HEK293T (cell line): ENCODE measurements at regions not wholly inside any gene's neighbourhood (a gene's known extent, or its start where the extent isn't known, plus 50 kb on each side); places are given as distances from the start of the nearest gene placed in this dataset.
"Not testable (repeated sequence)": the region's sequence is repeated elsewhere in the genome, so short reads cannot be mapped to it uniquely, and the experiment has no call there.

ENCODE experiments used
- CTCF ChIA-PET: fragments of 350-600 bp; formaldehyde crosslinking; extraction: SDS; loops from one replicate; lab custom pipeline; 2021; ENCODE audit warnings: antibody characterized with exemption, inconsistent platforms; lab: Yijun Ruan, JAX
- POLR2A ChIA-PET: fragments of 350-600 bp; formaldehyde crosslinking; extraction: SDS; loops from one replicate; lab custom pipeline; 2020; ENCODE audit warnings: antibody characterized with exemption, inconsistent platforms; lab: Yijun Ruan, JAX
- DNase-seq: peaks from one replicate; pipeline ENCODE4 v3.0.0; 2012; ENCODE audit warnings: mixed read lengths; ENCODE audit errors: extremely low spot score
- ARNT ChIP-seq: fragments of 450-650 bp; IDR thresholded peaks from 2 replicates; pipeline ENCODE4 v1.6.1; 2017; ENCODE audit warnings: mild to moderate bottlenecking
- BHLHE40 ChIP-seq: fragments of 450-650 bp; IDR thresholded peaks from 2 replicates; pipeline ENCODE4 v1.6.1; 2016; ENCODE audit warnings: mild to moderate bottlenecking, moderate library complexity, borderline replicate concordance
- CTBP1 ChIP-seq: fragments of 450-650 bp; IDR thresholded peaks from 2 replicates; pipeline ENCODE4 v1.6.1; 2016; ENCODE audit warnings: borderline replicate concordance
- ELF4 ChIP-seq: fragments of 450-650 bp; IDR thresholded peaks from 2 replicates; pipeline ENCODE4 v1.6.1; 2017; ENCODE audit warnings: antibody characterized with exemption
- FOXA1 ChIP-seq: fragments of 450-650 bp; IDR thresholded peaks from 2 replicates; pipeline ENCODE4 v1.6.1; 2016; ENCODE audit warnings: mild to moderate bottlenecking
- FOXK2 ChIP-seq: fragments of 450-650 bp; IDR thresholded peaks from 2 replicates; pipeline ENCODE4 v1.6.1; 2016; ENCODE audit warnings: mild to moderate bottlenecking
- FOXM1 ChIP-seq: fragments of 450-650 bp; IDR thresholded peaks from 2 replicates; pipeline ENCODE4 v1.6.1; 2017; ENCODE audit warnings: mild to moderate bottlenecking, borderline replicate concordance
- HDGF ChIP-seq: fragments of 450-650 bp; IDR thresholded peaks from 2 replicates; pipeline ENCODE4 v1.6.1; 2017; ENCODE audit warnings: antibody characterized with exemption, borderline replicate concordance
- L3MBTL2 ChIP-seq: fragments of 450-650 bp; conservative IDR thresholded peaks from 2 replicates; pipeline ENCODE4 v1.6.1; 2016; ENCODE audit warnings: mild to moderate bottlenecking
- LEF1 ChIP-seq: fragments of 450-650 bp; IDR thresholded peaks from 2 replicates; pipeline ENCODE4 v1.6.1; 2017; ENCODE audit warnings: mild to moderate bottlenecking, borderline replicate concordance
- NFRKB ChIP-seq: fragments of 450-650 bp; IDR thresholded peaks from 2 replicates; pipeline ENCODE4 v1.6.1; 2016; ENCODE audit warnings: mild to moderate bottlenecking, moderate library complexity
- SP1 ChIP-seq: fragments of 450-650 bp; IDR thresholded peaks from 2 replicates; pipeline ENCODE4 v1.6.1; 2017
- SUZ12 ChIP-seq: fragments of 450-650 bp; IDR thresholded peaks from 2 replicates; pipeline ENCODE4 v1.6.1; 2016; ENCODE audit warnings: mild to moderate bottlenecking
- TARDBP ChIP-seq: fragments of 450-650 bp; IDR thresholded peaks from 2 replicates; pipeline ENCODE4 v1.6.1; 2016
- ZNF384 ChIP-seq: fragments of 450-650 bp; IDR thresholded peaks from 2 replicates; pipeline ENCODE4 v1.6.1; 2016
- TF ChIP-seq, protein P1 (sequence below): fragments of 450-650 bp; IDR thresholded peaks from 2 replicates; pipeline ENCODE4 v1.6.1; 2016

DNA sequence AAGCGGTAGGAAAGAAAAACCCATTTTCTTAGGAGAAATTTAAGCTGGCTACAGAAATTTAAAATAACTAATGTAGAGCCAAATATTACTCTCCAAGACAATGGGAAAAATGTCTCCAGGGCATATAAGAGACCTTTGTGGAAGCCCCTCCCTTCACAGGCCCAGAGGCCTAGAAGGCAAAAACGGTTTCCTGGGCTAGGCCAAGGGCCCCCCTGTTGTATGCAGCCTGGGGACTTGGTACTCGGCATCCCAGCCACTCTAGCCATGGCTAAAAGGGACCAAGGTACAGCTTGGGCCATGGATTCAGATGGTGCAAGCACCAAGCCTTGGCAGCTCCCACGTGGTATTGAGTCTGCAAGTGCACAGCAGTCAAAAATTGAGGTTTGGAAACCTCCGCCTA is 90.1 kb downstream of the CGGBP1 start:
- CTCF ChIA-PET = no interaction called here
- no peak for DNase-seq
- POLR2A ChIA-PET = no interaction called here
- TF ChIP-seq SUZ12 = no peak
- no peak for TF ChIP-seq TARDBP
- TF ChIP-seq HDGF = no peak
- TF ChIP-seq ELF4 = no peak
- no peak for TF ChIP-seq FOXM1
- TF ChIP-seq L3MBTL2 = no peak

DNA sequence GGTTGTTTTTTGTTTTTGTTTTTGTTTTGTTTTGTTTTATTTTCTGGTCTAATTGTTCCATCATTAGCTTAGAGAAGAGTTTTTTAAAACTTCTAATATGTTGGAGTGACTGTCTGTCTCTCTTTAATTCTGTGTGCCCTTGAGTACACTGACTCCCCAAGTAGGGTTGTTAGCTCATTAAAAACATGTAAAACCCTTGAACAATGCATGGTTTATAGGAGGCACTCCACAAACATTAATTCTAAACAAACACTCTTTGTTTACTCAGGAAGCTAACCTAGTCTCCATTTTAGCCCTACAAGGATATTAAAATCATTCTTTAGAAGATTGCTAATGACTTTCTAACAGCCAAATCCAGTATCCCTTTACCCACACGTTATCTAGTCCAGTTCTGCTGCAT is 100.5 kb downstream of the CGGBP1 start:
- TF ChIP-seq CTBP1 = no peak
- no peak for TF ChIP-seq ARNT
- no peak for TF ChIP-seq L3MBTL2
- TF ChIP-seq SUZ12 = no peak
- TF ChIP-seq TARDBP = no peak
- TF ChIP-seq ELF4 = no peak
- TF ChIP-seq FOXK2 = no peak
- ChIA-PET POLR2A (no interaction called here), CTCF (no interaction called here)
- no peak for DNase-seq

DNA sequence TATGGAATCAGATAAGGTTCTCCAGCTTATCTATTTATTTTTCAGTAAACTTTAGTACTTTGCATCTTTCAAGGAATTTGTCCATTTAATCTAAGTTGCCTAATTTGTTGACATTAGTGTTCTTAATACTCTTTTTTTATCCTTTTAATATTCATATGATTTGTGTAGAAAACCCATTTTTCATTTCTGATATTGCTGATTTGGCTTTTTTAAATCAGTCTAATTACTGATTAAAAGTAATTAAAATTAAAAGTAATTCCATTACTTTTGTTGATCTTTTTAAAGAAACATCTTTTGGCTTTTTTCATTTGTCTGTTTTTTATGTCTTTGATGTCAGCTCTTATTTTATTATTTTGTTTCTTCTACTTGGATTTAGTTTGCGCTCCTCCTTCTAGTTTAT is 101.2 kb downstream of the CGGBP1 start:
- CTCF ChIA-PET = no interaction called here
- DNase-seq = no peak
- POLR2A ChIA-PET = no interaction called here
- no peak for TF ChIP-seq ELF4
- TF ChIP-seq TARDBP = no peak
- no peak for TF ChIP-seq ARNT
- no peak for TF ChIP-seq L3MBTL2
- TF ChIP-seq, protein P1, sequence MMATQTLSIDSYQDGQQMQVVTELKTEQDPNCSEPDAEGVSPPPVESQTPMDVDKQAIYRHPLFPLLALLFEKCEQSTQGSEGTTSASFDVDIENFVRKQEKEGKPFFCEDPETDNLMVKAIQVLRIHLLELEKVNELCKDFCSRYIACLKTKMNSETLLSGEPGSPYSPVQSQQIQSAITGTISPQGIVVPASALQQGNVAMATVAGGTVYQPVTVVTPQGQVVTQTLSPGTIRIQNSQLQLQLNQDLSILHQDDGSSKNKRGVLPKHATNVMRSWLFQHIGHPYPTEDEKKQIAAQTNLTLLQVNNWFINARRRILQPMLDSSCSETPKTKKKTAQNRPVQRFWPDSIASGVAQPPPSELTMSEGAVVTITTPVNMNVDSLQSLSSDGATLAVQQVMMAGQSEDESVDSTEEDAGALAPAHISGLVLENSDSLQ = no peak
- TF ChIP-seq LEF1 = no peak
- no peak for TF ChIP-seq CTBP1
- TF ChIP-seq HDGF = no peak
- no peak for TF ChIP-seq FOXM1
- no peak for TF ChIP-seq NFRKB
- no peak for TF ChIP-seq BHLHE40
- no peak for TF ChIP-seq SP1
- no peak for TF ChIP-seq SUZ12
- no peak for TF ChIP-seq FOXK2
- no peak for TF ChIP-seq FOXA1

DNA sequence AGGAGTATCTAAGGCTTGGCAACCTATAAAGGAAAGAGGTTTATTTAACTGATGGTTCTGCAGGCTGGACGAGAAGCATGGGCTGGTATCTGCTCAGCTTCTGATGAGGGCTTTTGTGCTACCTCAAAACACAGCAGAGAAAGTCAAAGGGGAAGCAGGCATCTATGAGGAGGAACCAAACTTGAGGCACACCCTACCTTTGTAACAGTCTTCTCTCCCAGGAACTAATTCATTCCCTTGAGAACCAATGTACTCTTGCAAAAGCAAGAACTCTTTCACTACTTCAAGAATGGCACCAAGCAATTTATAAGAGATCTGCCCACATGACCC is 109.0 kb downstream of the CGGBP1 start:
- TF ChIP-seq TARDBP = no peak
- TF ChIP-seq ZNF384 = no peak
- TF ChIP-seq, protein P1 = no peak
- TF ChIP-seq ELF4 = no peak
- TF ChIP-seq FOXA1 = no peak
- TF ChIP-seq L3MBTL2 = no peak
- TF ChIP-seq BHLHE40 = no peak
- CTCF ChIA-PET = no interaction called here
- POLR2A ChIA-PET = no interaction called here
- no peak for DNase-seq

DNA sequence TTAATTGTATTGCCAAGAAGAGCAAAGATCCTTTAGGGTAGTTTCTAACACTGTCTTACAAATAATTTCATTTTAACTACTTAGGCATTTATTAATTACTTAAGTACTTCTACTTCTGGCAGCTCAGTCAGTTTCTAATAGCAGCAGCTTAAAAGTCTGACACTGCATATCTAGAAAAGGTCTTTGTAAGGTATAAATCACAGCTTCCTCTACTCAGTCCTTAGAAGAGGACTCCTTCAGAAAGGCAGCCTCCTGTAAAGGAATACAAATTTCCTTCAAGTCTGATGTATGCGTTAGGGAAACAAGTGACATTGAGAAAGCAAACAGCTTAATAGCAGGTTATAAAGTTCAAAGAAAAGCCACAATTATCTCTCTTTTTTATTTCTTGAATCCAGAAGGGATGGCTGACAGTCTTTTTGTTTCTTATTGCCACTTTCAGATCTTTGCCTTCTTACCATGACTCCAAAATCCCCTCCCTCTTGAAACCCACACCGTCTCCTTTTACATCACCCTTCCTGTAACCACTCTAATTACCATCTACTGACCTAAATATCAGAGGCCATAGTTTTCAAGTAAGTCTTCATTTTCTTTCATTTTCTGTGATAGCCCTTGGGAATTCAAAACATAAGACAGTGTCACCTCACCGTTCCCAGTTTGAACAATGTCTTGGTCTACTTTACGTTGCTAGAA is 109.5 kb downstream of the CGGBP1 start:
- CTCF ChIA-PET = no interaction called here
- no peak for TF ChIP-seq HDGF
- no peak for TF ChIP-seq ZNF384
- TF ChIP-seq ELF4 = no peak
- TF ChIP-seq CTBP1 = no peak
- TF ChIP-seq, protein P1 = no peak
- no peak for TF ChIP-seq TARDBP
- TF ChIP-seq BHLHE40 = no peak
- TF ChIP-seq FOXM1 = no peak
- no peak for TF ChIP-seq FOXK2
- TF ChIP-seq LEF1 = no peak
- TF ChIP-seq SP1 = no peak
- no peak for TF ChIP-seq ARNT
- TF ChIP-seq FOXA1 = no peak
- TF ChIP-seq NFRKB = no peak
- no peak for TF ChIP-seq SUZ12
- TF ChIP-seq L3MBTL2 = no peak

DNA sequence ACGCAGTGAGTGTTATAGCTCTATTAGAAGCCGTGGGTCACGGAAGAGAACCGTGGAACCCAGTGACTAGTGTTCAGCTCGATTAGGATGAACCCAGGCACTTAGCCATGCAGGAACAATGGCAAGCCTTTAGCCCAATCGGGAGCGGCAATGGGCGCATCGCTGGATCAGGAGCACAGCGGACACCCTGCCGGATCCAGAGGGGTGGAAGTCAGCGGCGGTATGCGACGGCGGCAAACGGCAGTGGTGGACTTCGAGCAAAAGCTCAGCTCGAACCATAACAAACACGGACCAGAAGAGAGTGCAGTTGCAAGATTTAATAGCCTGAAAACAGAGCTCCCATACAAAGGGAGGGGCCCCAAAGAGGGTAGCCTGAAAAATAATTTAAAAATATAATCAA is 112.8 kb downstream of the CGGBP1 start:
- DNase-seq, CTCF ChIA-PET, POLR2A ChIA-PET: not testable (repeated sequence)

More for the DNA sequence above, 109.5 kb downstream of the CGGBP1 start:
- DNase-seq = no peak
- POLR2A ChIA-PET = no interaction called here

DNA sequence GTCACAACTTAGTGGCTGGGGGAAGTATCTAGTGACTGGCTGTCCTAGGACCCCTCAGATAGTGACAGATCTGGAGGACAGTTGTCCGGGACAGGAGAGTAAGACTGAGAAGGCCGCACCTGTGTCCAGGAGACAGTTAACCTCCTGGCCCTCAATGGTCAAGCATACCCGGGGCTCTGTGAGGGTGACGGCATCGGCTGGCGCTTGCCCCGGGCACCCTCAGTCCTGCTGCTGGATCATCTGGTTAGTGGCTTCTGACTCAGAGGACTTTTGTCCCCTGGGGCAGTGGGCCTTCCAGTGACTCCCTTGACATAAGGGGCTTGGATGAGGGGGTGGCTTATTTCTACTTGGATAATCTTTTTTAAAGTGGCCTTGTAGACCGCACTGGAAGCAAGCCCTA is 116.5 kb downstream of the CGGBP1 start:
- CTCF ChIA-PET, POLR2A ChIA-PET: not testable (repeated sequence)

More for the DNA sequence above, 116.5 kb downstream of the CGGBP1 start:
- DNase-seq = not testable (repeated sequence)
